ENCODE measurements at regions not wholly inside any gene's neighbourhood (a gene's known extent, or its start where the extent isn't known, plus 50 kb on each side); places are given as distances from the start of the nearest gene placed in this dataset.

GRCh38 chr9:3099646-3100045 lies 255.8 kb upstream of the PUM3 start:
- ATAC-seq (replicated peaks) (no peak), DNase-seq (no peak)
- Mint-ChIP-seq H3K4me1 (ENCODE audit: low read depth in 2 of 2) (no peaks in the 10 kb centered on the region), H3K27me3 (no peaks in the 10 kb centered on the region), H3K9me3 (no peaks in the 10 kb centered on the region), H3K27ac (no peak overlapping the region), H3K4me3 (no peak overlapping the region), H3K36me3 (ENCODE audit: insufficient read depth) (no peaks in the 10 kb centered on the region)

GRCh38 chr9:3088219-3088618 lies 244.3 kb upstream of the PUM3 start:
- H3K4me1 Mint-ChIP-seq (ENCODE audit: low read depth in 2 of 2) = no peaks in the 10 kb centered on the region
- DNase-seq = no peak
- H3K27me3 Mint-ChIP-seq = peaks cover 0 to 9% of the 10 kb centered on the region in 2 donors

GRCh38 chr9:3087697-3088096 lies 243.8 kb upstream of the PUM3 start:
- peaks cover 0 to 9% of the 10 kb centered on the region in 2 donors for H3K27me3 Mint-ChIP-seq
- ATAC-seq (replicated peaks) (no peak), DNase-seq (no peak)
- no peak overlapping the region for H3K4me3 Mint-ChIP-seq
- no peak overlapping the region for H3K27ac Mint-ChIP-seq
- peaks cover 0 to 2% of the 10 kb centered on the region in 2 donors for H3K9me3 Mint-ChIP-seq
- no peaks in the 10 kb centered on the region for H3K4me1 Mint-ChIP-seq (ENCODE audit: low read depth in 2 of 2)
- H3K36me3 Mint-ChIP-seq (ENCODE audit: insufficient read depth) = no peaks in the 10 kb centered on the region

More at GRCh38 chr9:3088219-3088618, 244.3 kb upstream of the PUM3 start:
- Mint-ChIP-seq H3K36me3 (ENCODE audit: insufficient read depth) (no peaks in the 10 kb centered on the region), H3K9me3 (peaks cover 0 to 2% of the 10 kb centered on the region in 2 donors), H3K27ac (no peak overlapping the region), H3K4me3 (no peak overlapping the region)
- ATAC-seq (replicated peaks) = no peak

DNA sequence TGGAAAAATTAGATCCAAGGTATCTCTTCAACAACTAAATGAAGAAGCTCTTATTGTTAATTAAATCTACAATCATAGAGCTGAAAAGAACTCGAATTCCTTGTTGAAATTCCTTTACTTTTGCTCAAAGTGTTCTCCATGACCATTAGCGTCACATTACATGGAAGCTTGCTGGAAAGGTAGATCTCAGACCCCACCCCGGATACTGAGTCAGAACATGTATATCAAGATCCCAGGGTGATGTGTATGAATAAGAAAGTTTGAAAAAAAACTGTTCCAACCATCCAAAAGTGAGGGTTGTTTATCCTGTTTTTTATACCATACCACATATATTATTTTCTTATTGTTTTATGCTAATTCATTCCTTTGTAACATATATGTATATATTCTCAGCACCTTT lies 237.1 kb upstream of the PUM3 start:
- Mint-ChIP-seq H3K36me3 (ENCODE audit: insufficient read depth) (no peaks in the 10 kb centered on the region), H3K9me3 (no peaks in the 10 kb centered on the region)

DNA sequence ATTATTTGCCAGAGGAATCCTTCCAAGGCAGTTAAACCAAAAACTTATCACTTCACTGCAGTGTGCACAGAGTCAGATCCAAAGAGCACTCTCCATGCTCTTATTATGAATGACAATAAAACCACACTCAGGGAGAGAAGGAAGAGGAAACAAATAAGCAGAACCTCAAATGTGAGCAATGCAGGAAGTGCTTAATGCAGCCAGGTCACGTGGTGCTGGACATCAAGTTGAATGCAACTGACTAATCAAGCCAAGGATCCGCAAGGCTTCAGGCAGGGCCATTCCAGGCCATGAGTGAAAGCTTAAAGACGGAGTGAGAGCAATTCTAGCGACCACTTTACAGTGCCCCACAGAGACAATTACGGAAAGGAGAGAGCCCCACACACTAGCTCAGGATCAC lies 230.4 kb upstream of the PUM3 start:
- H3K4me3 Mint-ChIP-seq = no peak overlapping the region
- DNase-seq (no peak), ATAC-seq (replicated peaks) (no peak)
- H3K36me3 Mint-ChIP-seq (ENCODE audit: insufficient read depth) = no peaks in the 10 kb centered on the region
- no peaks in the 10 kb centered on the region for H3K4me1 Mint-ChIP-seq (ENCODE audit: low read depth in 2 of 2)
- peaks cover 0 to 8% of the 10 kb centered on the region in 2 donors for H3K9me3 Mint-ChIP-seq
- peaks cover 0 to 9% of the 10 kb centered on the region in 2 donors for H3K27me3 Mint-ChIP-seq
- H3K27ac Mint-ChIP-seq = no peak overlapping the region

More for the DNA sequence above, 237.1 kb upstream of the PUM3 start:
- ATAC-seq (replicated peaks) (no peak), DNase-seq (no peak)
- no peak overlapping the region for H3K27ac Mint-ChIP-seq
- peaks cover 0 to 9% of the 10 kb centered on the region in 2 donors for H3K27me3 Mint-ChIP-seq
- H3K4me3 Mint-ChIP-seq = no peak overlapping the region
- no peaks in the 10 kb centered on the region for H3K4me1 Mint-ChIP-seq (ENCODE audit: low read depth in 2 of 2)

- H3K36me3 Mint-ChIP-seq (ENCODE audit: insufficient read depth) = no peaks in the 10 kb centered on the region
- H3K27ac Mint-ChIP-seq = no peak overlapping the region
- peaks cover 6 to 20% of the 10 kb centered on the region in 2 donors for H3K27me3 Mint-ChIP-seq
- ATAC-seq (replicated peaks) (no peak), DNase-seq (no peak)
- H3K9me3 Mint-ChIP-seq = peaks cover 0 to 7% of the 10 kb centered on the region in 2 donors
- no peaks in the 10 kb centered on the region for H3K4me1 Mint-ChIP-seq (ENCODE audit: low read depth in 2 of 2)
- H3K4me3 Mint-ChIP-seq = no peak overlapping the region
Observed at GRCh38 chr9:3066591-3066990, 222.7 kb upstream of the PUM3 start.

DNA sequence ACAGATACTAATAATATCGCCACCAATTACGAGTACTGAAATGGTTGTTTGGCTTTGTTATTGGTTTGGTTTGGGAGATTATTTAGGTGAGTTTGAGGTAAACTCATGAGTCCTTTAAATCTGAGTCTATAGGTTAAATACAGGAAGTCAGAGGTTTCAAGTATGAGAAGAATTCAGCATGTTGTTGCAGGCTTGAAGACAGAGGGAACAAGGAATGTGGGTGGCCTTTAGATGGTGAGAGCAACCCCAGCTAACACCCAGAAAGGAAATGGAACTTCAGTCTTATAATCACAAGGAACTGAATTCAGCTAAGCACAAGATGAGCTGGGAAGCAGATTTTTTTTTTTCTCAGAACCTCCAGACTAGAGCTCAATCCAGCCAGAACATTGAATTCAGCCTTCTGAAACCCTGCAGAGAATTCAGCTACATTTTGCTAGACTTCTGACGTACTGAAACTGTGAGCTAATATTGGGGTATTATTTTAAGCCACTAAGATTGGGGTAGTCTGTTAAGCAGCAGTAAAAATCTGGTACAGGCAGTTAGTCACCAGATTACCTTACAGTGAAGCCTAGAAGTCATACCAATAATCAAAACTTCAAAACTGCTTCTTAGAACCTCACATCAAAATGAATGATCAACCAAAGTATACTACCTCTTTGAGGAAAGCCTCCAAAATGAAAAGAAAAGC lies 216.0 kb upstream of the PUM3 start:
- peaks cover 0 to 2% of the 10 kb centered on the region in 2 donors for H3K9me3 Mint-ChIP-seq

GRCh38 chr9:3058409-3058808 lies 214.5 kb upstream of the PUM3 start:
- no peaks in the 10 kb centered on the region for H3K4me1 Mint-ChIP-seq (ENCODE audit: low read depth in 2 of 2)
- H3K27ac Mint-ChIP-seq = no peak overlapping the region

More for the DNA sequence above, 216.0 kb upstream of the PUM3 start:
- DNase-seq (no peak), ATAC-seq (replicated peaks) (no peak)
- Mint-ChIP-seq H3K4me1 (ENCODE audit: low read depth in 2 of 2) (no peaks in the 10 kb centered on the region), H3K4me3 (no peak overlapping the region), H3K36me3 (ENCODE audit: insufficient read depth) (no peaks in the 10 kb centered on the region), H3K27ac (no peak overlapping the region), H3K27me3 (peaks cover 0 to 10% of the 10 kb centered on the region in 2 donors)

DNA sequence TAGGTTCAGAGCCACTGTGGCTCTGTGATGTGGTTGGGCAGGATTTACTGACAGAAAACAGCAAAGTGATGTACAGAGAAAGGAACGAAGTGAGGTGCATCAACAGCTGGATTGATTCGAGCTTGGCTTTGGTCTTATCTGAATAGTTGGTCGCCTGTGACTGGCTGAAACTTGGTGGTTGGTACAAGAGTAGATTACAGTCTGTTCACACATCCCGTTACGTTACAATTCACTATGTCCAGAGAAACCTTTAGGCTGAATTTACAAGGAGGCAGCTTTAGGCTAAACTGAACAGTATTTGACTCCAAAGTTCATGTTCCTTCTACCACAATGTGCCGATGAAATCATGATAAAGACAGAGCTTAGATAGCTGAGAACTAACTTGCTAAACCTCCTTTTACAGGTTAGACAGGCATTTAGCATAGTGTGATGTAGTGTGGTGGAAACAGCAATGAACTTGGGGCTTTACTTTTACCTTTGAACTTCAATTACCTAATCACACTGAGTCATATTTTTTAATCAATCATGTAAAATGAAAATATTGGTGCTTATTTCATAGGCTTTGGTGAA lies 210.2 kb upstream of the PUM3 start:
- no peak overlapping the region for H3K4me3 Mint-ChIP-seq
- no peak for DNase-seq
- no peaks in the 10 kb centered on the region for H3K4me1 Mint-ChIP-seq (ENCODE audit: low read depth in 2 of 2)
- H3K9me3 Mint-ChIP-seq = no peaks in the 10 kb centered on the region
- no peak overlapping the region for H3K27ac Mint-ChIP-seq
- ATAC-seq (replicated peaks) = no peak
- H3K36me3 Mint-ChIP-seq (ENCODE audit: insufficient read depth) = no peaks in the 10 kb centered on the region
- H3K27me3 Mint-ChIP-seq = peaks cover 0 to 1% of the 10 kb centered on the region in 2 donors

More at GRCh38 chr9:3058409-3058808, 214.5 kb upstream of the PUM3 start:
- Mint-ChIP-seq H3K36me3 (ENCODE audit: insufficient read depth) (no peaks in the 10 kb centered on the region), H3K4me3 (no peak overlapping the region), H3K9me3 (peaks cover 0 to 2% of the 10 kb centered on the region in 2 donors), H3K27me3 (peaks cover 0 to 10% of the 10 kb centered on the region in 2 donors)
- DNase-seq = no peak
- no peak for ATAC-seq (replicated peaks)

DNA sequence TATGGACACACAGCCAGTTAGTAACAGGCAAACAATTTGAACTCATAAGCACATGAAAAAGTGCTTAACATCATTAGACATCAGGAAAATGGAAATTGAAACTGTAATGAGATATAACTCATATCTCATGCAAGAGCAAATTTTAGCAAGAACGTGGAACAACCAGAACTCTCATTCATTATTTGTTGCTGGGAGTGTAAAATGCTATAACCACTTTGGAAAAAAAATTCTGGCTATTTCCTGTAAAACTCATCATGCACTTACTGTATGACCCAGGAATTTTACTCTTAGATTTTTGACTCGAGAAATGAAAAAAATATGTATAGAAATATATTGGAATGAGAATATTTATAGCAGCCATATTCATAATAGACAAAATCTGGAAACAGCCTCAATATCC lies 205.7 kb upstream of the PUM3 start:
- H3K27ac Mint-ChIP-seq = no peak overlapping the region
- no peaks in the 10 kb centered on the region for H3K36me3 Mint-ChIP-seq (ENCODE audit: insufficient read depth)
- no peak overlapping the region for H3K4me3 Mint-ChIP-seq
- no peak for ATAC-seq (replicated peaks)
- DNase-seq = no peak
- H3K9me3 Mint-ChIP-seq = no peaks in the 10 kb centered on the region
- no peaks in the 10 kb centered on the region for H3K4me1 Mint-ChIP-seq (ENCODE audit: low read depth in 2 of 2)
- no peaks in the 10 kb centered on the region for H3K27me3 Mint-ChIP-seq

DNA sequence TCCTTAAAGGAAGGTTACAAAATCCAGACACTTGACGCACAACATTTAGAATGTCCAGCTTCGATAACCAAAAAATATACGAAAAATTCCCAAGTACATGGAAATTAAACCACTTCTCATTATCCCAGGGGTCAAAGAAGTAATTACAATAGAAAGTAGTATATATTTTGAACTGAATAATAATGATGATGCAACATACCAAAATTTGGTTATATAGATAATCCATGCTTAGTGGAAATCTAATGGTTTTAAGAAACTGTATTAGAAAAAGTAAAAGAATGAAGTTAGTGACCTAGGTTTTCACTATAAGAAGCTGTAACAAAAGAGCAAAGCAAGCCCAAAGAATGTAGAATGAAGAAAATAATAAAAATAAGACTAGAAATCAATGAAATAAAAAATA lies 204.0 kb upstream of the PUM3 start:
- Mint-ChIP-seq H3K27ac (no peak overlapping the region), H3K27me3 (no peaks in the 10 kb centered on the region), H3K4me3 (no peak overlapping the region), H3K9me3 (no peaks in the 10 kb centered on the region), H3K4me1 (ENCODE audit: low read depth in 2 of 2) (no peaks in the 10 kb centered on the region), H3K36me3 (ENCODE audit: insufficient read depth) (no peaks in the 10 kb centered on the region)
- no peak for ATAC-seq (replicated peaks)
- DNase-seq = no peak

DNA sequence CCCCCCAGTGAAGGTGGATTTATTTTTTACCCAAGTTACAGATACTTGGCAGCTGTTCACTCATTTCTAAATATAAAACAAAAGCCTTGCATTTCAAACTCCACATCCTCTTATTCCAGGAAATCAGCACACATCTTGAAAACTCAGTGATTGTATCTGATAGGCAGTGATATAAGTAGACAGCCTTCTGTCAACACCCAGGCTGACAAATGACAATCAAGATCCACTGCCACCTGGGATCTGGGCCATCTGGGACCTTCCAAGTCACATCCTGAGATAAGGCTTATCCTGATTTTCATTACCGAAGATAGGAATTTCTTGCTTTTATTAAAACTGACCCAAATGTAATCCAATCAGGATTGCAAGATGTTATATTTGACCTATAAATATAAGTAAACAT lies 201.3 kb upstream of the PUM3 start:
- Mint-ChIP-seq H3K9me3 (no peaks in the 10 kb centered on the region), H3K4me3 (no peak overlapping the region), H3K36me3 (ENCODE audit: insufficient read depth) (no peaks in the 10 kb centered on the region), H3K27me3 (no peaks in the 10 kb centered on the region), H3K4me1 (ENCODE audit: low read depth in 2 of 2) (no peaks in the 10 kb centered on the region), H3K27ac (no peak overlapping the region)
- ATAC-seq (replicated peaks) (no peak), DNase-seq (no peak)

DNA sequence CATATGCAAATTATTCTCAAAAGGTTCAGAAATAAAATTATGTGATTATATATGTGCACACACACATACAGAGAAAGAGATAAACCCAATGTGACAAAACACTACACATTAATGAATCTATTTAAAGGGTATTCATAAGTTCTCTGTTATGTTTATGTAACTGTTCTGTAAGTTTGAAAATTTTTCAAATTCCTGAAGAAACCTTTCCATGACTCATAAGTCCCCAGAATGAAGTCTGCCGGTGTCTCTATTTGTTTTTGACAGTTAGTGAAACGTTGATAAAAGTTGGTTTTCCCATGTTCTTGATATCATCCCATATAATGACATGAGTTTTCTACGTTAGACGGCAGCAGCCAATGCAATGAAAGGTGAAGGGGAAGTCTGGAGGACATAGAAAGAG lies 199.5 kb upstream of the PUM3 start:
- no peaks in the 10 kb centered on the region for H3K4me1 Mint-ChIP-seq (ENCODE audit: low read depth in 2 of 2)
- ATAC-seq (replicated peaks) (no peak), DNase-seq (no peak)
- H3K4me3 Mint-ChIP-seq = no peak overlapping the region
- no peak overlapping the region for H3K27ac Mint-ChIP-seq
- no peaks in the 10 kb centered on the region for H3K36me3 Mint-ChIP-seq (ENCODE audit: insufficient read depth)
- no peaks in the 10 kb centered on the region for H3K27me3 Mint-ChIP-seq
- no peaks in the 10 kb centered on the region for H3K9me3 Mint-ChIP-seq

GRCh38 chr9:3040761-3041160 lies 196.9 kb upstream of the PUM3 start:
- no peak for ATAC-seq (replicated peaks)
- Mint-ChIP-seq H3K4me1 (ENCODE audit: low read depth in 2 of 2) (no peaks in the 10 kb centered on the region), H3K27me3 (no peaks in the 10 kb centered on the region), H3K4me3 (no peak overlapping the region), H3K27ac (no peak overlapping the region), H3K36me3 (ENCODE audit: insufficient read depth) (no peaks in the 10 kb centered on the region), H3K9me3 (no peaks in the 10 kb centered on the region)
- no peak for DNase-seq
